NCI-H1105 treated with DMSO at 0.1 percent for 48 hours (cell line): ENCODE measurements at regions not wholly inside any gene's neighbourhood (a gene's known extent, or its start where the extent isn't known, plus 50 kb on each side); places are given as distances from the start of the nearest gene placed in this dataset.

Experiments
- DNase-seq: peaks from one replicate; lab custom pipeline; 2025; lab: John Stamatoyannopoulos, UW

DNA sequence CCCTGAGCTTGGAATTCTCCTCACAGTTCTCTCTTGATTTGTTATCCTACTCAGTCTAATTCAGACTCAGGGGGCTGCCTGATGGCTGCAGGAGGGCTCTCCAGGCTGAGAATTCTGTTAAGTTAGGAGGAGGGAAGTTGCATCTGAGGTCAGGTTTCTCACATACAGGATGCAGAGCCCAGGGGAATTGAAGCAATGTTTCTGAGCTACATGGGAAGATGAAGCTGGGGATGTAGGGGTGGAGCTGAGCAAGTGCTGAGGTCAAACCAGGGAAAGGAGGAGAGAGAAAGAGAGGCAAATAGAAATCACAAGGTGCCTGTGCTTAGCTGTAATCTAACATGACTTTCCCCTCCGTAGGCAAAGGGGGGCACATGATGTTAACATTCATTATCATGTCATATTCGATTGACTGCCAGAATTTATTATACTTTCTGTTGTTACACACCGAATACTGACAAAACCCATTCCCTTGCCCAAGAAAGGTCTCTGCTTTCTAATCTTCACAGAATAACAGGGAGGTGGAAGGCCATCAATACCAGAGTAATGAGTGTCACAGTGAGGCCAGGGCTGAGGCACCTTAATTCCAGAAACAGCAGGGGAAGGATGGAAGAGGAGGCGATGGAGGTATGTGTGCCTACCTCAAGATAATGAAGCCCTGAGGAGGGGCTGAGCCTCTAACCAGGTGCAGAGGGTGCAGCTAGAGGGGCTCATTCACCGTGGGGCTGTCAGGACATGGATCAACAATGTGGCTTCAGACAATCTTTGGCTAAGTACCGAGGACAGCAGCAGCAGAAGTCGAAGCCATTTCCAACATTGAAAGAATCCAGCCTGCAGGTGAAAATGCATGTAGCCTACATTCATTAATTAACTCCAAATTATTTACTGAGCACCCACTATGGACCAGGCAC is 205.4 kb upstream of the SNX19 start:
- no peak for DNase-seq

DNA sequence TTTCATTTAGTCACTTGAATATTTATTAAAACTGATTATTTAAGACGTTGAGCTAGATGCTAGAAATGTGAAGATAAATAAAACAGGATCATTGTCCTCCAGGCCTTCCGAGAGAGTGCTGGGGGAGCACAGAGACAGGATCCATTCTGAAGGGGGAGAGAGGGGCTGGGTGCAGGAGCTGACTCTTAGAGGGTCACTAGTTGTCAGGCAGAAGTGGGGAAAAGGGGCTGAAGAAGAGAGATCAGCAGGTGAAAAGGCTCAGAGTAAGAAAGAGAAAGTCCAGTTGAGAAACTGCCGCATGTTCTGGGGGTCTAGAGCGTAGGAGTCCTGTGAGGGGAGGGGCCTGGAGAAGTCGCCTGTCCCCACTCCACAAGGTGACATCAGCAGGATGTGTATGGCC is 206.2 kb upstream of the SNX19 start:
- DNase-seq = no peak

DNA sequence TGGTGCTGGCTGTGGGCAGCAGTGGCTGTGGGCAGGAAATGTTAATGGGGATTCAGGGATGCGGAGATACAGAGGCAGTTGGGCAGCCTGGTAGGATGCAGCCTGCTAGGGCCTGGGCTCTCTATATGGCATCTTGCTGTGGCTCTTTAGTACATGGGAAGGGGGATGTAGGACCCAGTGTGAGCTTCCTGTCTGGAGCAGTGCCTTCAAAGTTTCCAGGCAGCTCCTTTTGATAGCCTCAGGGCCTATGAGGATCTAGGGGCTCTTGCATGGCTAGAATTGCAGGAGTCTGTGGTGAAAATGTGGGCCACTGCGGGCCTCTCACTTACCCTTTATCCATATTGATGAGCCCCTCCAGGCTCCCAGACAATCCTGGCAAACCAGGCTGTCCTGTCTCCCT is 213.2 kb upstream of the SNX19 start:
- DNase-seq = no peak

DNA sequence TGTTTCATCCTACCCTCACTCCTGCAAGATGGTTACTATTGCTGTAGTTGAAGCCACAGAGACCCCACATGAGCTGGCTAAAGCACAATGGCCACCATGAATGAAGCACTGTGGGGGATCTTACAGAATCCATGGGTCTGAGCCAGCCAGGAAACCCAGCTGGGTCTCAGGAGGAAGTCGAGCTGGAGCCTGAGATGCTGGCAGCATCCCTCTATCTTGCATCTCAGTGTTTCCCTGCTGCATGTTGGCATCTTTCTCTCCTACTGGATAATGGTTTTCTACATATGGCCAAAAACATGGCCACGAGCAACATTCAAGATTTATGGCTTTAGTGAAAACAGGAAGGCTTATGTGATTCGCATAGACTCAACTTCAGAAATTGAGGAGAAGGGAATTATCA is 219.3 kb upstream of the SNX19 start:
- no peak for DNase-seq

DNA sequence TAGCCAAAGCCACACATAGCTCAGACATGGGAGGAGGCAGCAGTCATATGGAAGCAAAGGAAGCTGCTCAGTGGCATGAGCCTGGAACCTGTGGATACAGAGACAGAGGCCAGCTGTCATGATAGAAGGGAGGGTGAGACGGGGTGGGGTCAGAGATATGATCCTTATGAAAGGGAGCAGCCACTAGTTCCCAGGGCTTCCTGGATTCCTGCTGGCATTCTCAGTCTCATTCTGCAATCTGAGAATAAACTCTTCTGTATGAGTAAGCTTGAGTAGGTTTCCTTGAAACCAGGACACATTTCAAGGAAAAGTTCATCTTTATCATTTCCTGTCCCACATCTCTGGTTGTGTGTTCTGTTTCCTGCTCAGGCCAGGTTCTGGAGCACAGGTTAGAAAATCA is 220.2 kb upstream of the SNX19 start:
- DNase-seq = no peak

DNA sequence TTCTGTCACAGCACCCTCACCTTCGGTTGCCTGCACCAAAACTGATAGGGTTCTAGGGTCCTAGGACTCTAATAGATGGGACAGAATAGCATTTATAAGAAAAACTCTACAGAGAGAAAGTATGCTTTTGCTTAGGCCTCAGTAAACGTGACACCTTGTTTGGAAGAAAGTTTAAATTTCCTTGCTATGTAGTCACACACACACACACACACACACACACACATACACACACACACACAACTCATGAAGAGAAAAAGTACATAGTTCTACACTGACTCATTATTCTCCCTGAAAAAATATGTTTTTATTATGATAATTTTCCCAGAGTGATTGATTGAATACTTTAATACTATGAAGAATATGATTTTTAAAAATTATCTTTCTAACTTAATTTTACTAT is 220.8 kb upstream of the SNX19 start:
- DNase-seq = no peak

DNA sequence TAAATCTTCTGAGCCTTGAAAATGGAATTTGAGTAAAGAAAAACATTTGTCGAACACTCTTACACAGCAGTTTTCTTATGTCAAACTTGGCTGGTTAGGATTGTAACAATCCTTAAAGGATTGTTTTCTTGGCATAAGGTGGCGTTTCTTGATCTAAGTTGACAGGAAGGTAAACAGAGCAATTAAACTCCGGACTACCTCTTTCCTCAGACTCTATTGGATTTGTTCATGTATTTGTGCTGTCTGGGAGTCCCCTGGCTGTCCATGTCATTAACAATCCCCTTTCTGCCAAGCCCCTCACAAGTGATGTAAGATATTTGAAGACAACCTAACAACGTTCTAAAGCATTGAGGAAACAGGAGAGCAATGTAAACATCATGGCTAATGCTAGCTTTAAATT is 222.5 kb upstream of the SNX19 start:
- DNase-seq = no peak

DNA sequence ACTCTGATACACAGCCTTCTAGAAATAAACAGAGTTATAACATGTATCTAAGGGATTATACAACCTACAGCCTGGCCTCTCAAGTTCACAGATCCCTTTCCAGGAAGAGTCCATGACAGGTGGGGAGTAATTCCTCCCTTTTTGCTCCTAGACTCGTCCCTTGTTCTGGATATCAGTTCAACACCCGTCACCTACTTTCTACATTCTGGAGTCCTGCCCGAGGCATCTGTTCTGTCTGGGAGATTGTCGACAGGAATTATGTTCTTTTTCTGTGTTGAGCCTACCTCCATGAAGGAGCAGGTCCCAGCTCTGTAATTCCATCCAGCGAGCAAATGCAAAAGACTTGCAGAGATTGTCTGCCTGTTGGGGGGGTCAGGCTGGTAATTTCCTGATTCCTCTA is 224.6 kb upstream of the NTM start:
- DNase-seq = no peak

DNA sequence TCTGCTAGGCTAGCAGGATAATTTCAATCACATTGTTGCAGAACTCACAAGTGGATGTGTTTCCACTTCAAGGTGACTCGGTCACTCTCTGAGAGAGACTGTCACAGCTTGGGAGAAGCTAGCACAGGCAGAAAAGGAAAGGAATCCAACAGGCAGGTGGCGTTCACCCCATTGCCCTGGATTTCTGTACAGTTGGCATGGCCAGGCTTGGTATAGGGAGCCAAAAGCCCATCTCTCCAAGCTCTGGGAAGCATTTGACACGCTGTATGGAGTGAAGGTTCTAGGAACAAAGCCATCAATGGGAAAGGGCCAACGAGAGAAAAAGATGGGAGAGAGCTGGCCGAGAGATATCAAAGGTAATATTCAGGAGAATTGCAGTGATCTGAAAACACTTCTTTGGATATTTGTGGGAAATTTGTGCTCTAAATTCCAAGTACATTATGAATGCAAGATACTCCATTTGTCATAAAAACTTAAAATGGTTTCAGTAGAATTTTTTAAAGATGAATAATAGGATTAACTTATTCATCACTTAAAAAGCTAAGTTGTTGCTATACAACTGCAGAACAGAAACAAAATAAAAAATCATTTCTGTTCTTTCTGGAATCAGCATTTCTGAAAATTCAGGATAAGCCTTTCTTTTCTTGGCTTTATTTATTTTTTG is 223.5 kb upstream of the NTM start:
- DNase-seq = peak; percentile 41

DNA sequence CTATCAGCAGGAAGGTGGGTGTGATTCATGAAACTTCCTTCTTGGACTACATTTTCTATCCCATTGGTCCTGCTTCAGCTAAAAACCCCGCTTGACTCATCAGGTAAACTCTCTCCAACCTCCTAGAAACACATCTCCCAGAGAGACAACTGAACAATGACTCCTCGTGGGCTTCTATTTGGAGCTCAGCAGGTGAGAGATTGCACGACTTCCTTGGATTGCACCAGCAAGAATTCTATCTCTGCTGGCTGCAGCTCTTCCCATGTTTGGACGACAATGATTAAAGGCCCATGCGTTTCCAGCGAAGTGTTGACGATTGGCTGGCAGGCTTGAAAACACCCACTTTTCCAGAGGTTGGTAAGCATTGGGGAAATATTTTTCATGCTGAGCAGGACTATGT is 216.1 kb upstream of the NTM start:
- DNase-seq = no peak

DNA sequence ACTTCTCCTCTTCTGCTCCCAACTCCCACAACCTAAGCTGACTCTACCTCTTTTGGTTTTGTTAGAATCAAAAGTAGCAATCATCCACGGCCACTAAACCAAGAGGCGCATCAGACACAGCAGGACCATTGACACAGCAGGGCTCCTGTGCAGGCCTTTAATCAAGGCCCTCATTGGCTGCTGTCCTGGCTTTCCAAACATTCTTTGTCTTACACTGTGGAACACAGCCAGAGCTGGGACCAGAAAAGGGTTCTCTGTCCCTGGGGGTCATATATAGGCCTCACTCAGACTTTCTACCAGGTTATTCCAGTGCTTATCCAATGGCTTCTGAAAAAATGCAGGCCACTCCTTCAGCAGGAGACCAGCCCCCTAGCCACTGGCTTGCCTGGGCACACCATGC is 212.7 kb upstream of the NTM start:
- DNase-seq = no peak

DNA sequence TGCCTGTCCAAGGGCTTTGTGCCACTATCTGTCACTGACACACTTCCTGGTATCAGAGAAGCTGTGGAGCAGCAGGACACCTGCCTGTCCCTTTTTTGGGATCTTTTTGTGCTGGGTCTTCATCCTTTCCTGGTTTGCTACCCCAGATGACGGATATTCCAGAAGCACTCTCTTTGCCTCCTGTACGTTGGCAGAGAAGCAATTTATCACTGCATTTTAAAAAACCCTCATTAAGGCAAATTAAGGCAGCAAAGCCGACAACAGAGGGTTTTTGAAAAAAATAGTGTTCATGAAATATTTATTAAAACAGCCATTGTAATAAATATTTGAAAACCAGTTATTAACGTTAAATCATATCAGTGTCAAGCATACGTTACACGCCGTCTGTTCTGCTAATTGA is 209.6 kb upstream of the NTM start:
- no peak for DNase-seq

DNA sequence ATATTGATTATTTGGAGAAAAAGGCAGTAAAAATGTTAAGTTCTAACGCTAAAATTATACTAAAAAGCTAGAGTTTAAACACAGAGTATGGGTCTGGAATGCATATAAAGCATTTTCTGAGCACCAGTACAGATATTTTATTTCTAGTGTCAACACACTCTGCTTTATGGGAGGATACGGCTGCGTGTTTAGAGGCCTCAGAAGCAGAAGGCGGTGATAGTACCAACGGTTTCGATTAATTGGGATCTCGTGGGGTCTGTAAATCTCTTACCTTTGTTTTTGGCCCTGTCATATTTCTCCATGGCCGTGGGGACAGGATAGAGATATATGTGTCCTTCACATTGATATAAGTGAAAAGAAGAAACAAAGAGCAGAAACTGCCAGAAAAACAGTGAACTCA is 206.8 kb upstream of the NTM start:
- no peak for DNase-seq

DNA sequence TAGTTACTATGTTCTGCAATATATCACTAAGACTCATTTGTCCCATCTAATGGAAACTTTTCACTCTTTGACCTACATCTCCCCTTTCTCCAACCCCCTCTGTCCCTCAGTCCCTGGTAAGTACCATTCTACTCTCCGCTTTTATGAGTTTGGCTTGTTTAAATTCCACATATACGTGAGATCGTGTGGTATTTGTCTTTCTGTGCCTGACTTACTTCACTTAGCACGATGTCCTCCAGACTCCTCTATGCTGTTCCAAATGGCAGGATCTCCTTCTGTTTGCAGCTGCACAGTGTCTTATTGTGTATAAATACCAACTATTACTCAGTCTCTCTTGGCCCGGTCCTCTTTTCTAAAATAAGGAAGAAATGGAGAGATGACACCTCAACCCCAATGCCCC is 205.4 kb upstream of the NTM start:
- no peak for DNase-seq

DNA sequence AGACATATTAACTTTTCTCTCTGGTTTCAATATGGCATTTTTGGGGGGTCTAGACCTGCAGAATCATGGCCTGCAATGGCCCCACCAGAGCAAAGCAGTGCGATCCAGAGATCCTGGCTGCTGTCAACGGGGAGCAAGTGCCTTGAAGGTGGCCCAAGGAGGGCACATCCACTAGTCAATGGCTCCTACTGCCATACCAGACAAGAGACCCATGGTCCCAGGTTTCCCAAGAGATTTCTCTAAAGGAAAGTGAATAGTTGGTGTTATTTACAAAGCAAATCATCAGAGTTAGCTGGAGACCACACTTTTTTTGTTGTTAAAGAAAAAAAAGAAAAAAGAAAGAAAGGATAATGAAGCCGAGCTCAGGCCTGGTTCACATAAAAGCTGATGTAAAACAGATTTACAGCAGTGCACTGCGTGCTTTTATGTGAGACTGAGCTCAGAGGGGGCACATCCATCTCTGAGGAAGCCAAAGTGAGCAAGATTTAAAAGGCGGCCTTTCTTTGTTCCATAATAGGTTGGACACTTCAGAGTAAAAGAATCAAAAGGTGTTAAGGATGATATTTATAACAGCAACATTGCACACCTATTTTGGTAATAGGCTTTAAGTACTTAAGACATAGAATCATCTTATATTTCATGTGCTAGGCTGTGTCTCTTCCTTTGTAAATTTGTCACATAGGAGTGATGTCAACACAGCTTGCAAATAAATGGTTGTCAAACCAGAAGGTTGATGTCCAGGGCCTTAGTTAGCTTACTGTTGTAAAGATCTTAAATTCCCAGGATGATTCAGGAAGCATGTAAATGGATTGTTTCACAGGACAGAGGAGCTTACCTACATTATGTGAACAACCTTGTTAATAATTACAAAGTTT is 201.3 kb upstream of the NTM start:
- no peak for DNase-seq

DNA sequence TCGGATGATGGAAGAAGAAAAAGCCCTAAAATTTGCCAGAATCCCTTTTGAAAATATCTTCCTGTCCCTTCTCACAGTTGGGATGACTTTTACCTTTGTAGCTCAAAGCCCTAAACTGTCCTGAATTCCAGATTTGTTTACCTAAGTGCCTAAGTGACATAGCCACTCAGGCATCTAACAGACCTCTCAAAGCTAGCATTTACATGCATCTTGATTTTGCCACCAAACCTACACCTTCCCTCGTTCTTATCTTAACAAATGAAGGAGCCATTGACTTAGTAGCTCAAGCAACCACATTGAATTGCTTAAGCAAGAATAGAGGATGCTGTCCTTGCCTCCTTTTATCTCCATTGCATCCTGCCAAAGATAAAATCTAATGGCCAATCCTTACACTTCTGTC is 198.4 kb upstream of the NTM start:
- no peak for DNase-seq

DNA sequence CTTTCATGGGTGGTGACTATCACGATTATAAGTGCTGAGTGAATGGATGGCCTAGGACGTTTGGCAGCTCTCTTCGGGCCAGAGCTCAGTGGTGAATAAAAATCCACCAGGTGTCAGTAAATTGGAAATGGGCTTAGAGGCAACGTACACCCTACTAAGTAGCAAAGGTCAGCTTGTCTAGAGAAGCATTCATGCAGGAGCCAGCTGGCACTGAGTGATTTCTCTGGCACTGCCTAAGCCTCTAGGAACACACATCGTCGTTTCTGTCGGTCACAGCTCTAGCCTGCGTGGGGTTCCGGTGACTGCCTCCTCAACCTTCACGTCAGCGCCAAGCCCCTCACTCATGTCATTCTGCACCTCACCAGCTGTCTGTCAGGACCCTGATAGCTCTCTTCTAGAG is 192.4 kb upstream of the NTM start:
- no peak for DNase-seq

DNA sequence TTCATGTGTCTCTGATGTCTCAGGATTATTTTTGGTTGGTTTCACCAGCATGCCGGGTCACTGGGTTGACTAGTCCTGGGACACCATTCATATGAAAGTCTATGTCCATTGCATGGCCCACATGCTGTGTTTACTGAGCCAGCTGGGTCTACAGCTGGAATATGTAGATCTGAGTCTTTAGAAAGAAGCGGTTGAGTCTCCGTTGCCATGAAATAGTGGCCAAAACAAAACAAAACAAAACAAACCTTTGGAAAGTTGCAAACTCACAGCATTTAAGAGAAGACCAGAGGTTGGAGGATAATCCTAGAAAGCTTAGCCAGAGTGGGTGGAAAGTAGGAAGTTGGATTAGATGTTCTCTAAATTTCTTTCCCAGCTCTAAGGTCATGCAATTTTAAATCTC is 191.8 kb upstream of the NTM start:
- DNase-seq = no peak

DNA sequence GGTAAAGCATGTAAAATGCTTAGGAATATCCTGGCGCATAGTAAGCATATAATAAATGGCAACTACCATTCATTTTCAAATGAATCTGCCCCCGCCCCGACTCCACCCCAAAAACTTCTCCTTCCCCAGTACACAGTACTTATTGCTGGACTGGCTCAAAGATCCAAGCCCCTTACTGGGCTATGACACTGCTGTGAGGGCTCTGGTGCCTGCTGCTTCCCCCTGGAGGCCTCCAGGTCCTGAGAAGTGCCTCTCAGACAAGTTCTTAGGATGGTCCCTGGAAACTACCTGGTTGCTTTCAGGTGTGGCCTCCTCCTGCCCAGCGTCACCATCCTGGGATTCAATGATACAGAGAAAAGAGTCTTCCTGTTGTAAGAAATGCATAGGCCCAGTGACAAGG is 190.6 kb upstream of the NTM start:
- DNase-seq = no peak

DNA sequence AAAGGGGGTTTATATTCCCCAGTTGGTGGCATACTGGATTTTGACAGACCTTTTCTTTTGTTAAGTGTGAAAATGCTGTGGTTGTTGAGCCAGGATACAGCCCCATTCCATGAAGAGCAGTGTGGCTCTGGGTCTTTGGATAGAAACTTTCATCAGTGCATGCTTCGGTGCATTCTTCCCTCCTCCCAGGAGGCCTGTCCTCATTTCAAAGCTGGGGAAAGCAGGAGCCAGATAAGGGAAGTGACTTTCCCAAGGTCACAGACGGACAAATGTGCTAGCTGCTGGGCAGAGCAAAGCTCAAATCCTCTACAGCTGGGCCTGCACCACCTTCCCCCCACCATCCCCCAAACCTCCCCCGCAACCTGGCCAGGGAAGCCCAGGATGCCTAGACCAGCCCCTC is 184.5 kb upstream of the NTM start:
- DNase-seq = no peak

DNA sequence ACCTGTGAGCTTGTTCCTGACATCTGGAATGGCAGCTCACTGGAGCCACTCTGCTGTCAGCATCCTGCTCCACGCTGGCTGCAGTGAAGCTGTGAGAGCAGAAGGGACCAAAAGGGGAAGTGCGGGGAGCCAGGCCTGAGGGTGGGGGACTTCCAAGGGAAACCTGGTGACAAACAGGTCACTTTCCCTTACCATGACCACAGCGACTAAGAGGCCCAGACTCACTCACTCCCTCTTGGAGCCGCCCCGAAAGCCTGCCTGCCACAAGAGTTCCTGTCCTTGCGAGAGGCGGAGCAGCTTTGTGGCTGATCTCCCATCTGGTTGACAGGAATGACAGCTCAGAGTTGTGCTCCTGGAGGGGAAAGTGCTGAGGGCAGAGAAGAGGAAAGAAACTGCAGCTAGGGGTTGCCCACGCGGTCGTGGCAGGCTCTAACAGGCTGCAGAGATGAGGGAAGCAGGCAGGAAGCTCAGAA is 183.8 kb upstream of the NTM start:
- no peak for DNase-seq

DNA sequence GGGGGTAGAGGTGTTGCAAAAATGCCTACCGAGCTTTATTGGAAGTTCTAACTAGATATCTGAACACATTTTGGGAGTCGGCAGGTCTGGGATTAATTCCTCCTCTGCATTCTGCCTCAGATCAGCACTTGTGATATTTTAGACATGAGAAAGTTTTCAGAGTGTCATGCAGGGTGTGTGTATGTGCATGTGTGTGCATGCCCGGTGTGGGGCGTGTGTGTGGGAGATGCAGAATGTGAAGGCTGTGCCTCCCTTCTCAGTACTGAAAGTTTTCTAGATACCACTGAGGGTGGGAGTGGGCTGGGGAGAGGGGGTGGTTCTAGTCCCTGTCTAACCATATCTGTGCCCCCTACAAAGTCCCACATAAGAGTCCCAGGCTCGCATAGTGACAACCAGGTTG is 180.0 kb upstream of the NTM start:
- no peak for DNase-seq

DNA sequence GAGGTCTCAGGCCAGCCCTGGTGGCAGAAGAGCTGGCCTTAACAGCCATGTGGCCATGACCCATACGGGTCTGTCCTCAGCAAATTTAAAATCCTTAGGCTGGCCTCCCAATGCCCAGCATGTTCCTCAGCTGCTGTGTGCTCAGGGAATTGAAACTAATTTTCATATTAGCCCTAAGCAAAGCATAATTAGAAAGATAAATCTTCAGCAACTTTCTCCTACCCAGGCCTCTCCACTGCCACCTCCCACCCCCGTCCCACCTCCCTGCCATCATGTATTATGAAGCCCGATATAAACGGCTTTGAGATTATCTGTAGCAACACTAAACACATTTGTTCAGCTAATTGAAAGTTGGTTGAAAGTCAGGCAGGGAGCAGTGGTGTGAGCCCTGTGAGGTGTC is 178.8 kb upstream of the NTM start:
- no peak for DNase-seq
